ENCODE measurements at regions not wholly inside any gene's neighbourhood (a gene's known extent, or its start where the extent isn't known, plus 50 kb on each side); places are given as distances from the start of the nearest gene placed in this dataset.

- TF ChIP-seq CTCF (IDR thresholded peaks at IDR 0.05; ENCODE audit: low read length) (no peak), EZH2phosphoT487 (IDR thresholded peaks at IDR 0.05; ENCODE audit: low read length) (no peak)
Observed at GRCh38 chr5:26498972-26499371, 539.4 kb downstream of the CDH9 start.

Data from MM.1S (cell line).